ENCODE measurements at regions not wholly inside any gene's neighbourhood (a gene's known extent, or its start where the extent isn't known, plus 50 kb on each side); places are given as distances from the start of the nearest gene placed in this dataset.

DNA sequence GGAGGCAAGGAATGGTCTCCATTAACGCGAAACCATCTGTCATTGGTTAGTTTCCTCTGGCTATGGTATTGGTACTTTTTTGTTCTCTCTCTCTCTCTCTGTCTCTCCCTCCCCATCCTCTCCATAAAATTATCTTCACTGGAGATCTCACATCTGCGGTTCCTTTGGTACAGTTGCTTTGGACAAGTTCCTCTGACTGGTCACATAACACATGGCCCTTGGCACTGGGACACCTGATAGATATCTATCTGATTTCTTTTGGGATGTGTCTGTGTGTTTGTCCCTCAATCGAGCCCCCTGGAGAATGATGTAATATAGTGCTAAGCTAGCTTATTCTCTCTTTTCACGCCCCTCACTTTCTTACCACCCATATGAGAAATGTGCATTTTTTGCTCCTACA lies 682.0 kb upstream of the B3GALT2 start:
- TF ChIP-seq, protein P1, sequence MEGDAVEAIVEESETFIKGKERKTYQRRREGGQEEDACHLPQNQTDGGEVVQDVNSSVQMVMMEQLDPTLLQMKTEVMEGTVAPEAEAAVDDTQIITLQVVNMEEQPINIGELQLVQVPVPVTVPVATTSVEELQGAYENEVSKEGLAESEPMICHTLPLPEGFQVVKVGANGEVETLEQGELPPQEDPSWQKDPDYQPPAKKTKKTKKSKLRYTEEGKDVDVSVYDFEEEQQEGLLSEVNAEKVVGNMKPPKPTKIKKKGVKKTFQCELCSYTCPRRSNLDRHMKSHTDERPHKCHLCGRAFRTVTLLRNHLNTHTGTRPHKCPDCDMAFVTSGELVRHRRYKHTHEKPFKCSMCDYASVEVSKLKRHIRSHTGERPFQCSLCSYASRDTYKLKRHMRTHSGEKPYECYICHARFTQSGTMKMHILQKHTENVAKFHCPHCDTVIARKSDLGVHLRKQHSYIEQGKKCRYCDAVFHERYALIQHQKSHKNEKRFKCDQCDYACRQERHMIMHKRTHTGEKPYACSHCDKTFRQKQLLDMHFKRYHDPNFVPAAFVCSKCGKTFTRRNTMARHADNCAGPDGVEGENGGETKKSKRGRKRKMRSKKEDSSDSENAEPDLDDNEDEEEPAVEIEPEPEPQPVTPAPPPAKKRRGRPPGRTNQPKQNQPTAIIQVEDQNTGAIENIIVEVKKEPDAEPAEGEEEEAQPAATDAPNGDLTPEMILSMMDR (IDR thresholded peaks at IDR 0.05): no peak
- TF ChIP-seq ZFX (IDR thresholded peaks at IDR 0.05; ENCODE audit: borderline replicate concordance): no peak
- H3K27ac ChIP-seq: no peak overlapping the region

DNA sequence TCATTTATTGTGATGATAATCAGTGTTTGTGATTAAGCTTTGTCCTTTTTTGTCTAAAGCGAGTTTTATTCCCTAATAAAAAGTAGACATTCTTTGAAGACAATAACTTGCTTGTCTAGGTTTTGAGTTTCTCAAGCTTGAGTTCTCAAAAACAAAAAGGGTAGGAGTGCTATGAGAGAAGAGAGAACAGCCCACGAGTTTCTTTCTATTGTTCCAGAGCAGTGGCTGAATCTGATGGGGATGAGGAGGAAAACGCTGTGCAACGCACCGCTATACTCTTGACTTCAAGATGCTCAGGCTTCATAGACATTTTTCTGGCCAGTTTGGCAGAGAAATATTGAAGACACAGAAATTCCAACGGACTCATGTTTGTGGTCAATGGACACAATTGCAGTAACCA lies 669.8 kb upstream of the B3GALT2 start:
- no peak overlapping the region; the same call in 1 of the 2 replicates for H3K27ac ChIP-seq
- TF ChIP-seq, protein P1 (IDR thresholded peaks at IDR 0.05): no peak
- TF ChIP-seq ZFX (IDR thresholded peaks at IDR 0.05; ENCODE audit: borderline replicate concordance): no peak

DNA sequence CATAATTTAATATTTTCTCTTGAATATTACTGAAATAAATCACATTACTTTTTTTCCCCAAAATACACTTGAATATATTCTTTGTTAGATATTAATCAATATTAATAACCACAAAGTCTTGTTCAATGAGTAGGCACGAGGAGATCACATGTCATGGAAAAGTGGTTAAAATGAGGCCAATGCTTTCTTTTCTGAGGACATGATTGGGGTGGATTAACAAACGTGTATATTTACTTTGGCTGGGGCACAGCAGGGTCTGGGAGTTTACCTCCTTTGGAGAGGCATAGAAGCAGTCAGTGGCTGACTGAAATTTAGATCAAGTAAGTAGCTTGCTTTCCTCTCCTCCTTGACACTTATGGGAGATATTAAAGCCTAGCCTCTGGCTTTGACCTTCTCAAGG lies 664.3 kb upstream of the B3GALT2 start:
- H3K27ac ChIP-seq: no peak overlapping the region
- TF ChIP-seq, protein P1 (IDR thresholded peaks at IDR 0.05): no peak
- TF ChIP-seq ZFX (IDR thresholded peaks at IDR 0.05; ENCODE audit: borderline replicate concordance): no peak

DNA sequence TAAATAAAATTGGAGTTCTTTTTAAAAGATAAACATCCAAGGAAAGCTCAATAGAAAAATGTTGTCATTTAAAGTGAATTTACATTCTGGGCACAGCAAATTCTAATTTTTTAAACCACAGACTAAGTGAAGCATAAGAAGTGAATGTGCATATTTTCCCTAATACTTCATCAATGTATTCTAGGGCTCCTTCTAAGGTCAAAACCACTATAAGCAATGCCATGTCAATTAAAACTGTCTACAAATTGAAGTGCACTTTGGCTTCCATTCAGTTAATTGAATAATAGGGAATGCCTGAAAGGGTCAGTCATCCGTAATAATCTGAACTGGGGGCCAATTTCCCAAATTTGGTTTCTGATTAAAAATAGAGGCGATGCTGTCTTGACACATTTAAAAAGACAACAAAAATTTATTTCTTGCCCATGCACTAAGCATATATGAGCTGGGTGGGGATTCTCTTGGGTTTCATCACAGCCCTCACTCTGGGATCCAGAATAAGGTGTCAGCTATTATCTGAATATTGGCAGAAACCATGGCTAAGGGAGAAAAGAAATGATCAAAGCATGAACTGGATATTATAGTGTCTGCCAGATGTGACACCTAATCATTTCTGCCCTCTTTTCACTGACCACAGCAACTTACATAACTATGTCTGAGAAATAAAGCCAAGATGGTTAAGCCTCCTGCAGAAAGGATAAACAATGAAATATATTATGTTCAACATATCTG lies 660.6 kb upstream of the B3GALT2 start:
- TF ChIP-seq, protein P1 (IDR thresholded peaks at IDR 0.05): no peak
- TF ChIP-seq ZFX (IDR thresholded peaks at IDR 0.05; ENCODE audit: borderline replicate concordance): no peak
- no peak overlapping the region for H3K27ac ChIP-seq

DNA sequence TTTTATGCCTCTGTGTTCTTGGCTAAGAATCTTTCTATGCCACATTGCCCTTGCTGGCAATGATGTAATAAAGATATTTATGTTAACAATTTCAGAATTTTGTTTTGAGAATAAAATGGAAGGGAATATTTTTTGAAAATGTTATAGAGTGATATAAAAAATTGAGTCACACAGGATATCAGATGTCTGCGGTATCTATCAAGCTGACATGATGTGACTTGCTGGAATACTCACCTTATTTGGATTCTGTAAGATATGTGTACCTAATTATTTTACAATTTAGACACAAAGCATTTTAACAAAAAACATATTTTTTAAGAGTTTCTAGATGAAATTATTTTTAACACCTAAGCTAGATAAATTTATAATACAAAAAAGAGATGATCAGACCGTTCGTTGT lies 660.0 kb upstream of the B3GALT2 start:
- TF ChIP-seq, protein P1 (IDR thresholded peaks at IDR 0.05): no peak
- TF ChIP-seq ZFX (IDR thresholded peaks at IDR 0.05; ENCODE audit: borderline replicate concordance): no peak
- H3K27ac ChIP-seq: no peak overlapping the region

DNA sequence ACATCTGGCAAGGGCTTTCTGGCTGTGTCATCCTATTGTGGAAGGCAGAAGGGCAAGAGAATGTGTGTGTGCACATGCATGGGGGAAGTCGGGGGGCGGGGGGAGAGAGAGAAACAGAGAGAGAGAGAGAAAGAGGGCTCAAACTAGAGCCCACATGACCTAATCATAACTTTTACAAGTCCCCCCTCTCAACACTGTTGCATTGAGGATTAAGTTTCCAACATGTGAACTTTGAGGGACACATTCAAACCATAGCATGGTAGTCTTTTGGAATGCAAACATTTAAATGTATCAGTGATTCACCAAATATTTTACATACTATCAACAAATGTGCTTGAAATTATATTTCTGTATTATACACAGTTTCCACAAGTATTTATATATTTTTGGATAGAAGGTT lies 655.4 kb upstream of the B3GALT2 start:
- TF ChIP-seq ZFX (IDR thresholded peaks at IDR 0.05; ENCODE audit: borderline replicate concordance): no peak
- TF ChIP-seq, protein P1 (IDR thresholded peaks at IDR 0.05): no peak

DNA sequence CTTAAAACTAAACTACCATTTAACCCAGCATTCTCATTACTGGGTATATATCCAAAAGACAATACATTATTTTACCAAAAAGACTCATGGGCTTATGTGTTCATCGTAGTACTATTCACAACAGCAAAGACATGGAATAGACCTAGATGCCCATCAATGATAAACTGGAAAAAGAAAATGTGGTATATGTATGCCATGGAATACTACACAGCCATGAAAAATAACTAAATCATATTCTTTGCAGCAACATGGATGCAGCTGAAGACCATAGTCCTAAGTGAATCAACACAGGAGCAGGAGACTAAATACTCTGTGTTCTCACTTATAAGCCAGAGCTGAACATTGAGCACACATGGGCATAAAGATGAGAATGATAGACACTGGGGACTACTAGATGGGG lies 645.1 kb upstream of the B3GALT2 start:
- H3K27ac ChIP-seq: no peak overlapping the region
- TF ChIP-seq ZFX (IDR thresholded peaks at IDR 0.05; ENCODE audit: borderline replicate concordance): no peak
- TF ChIP-seq, protein P1 (IDR thresholded peaks at IDR 0.05): no peak

More for the DNA sequence above, 655.4 kb upstream of the B3GALT2 start:
- no peak overlapping the region for H3K27ac ChIP-seq

All from 22Rv1 (cell line).